GM23338 (cell line): ENCODE measurements at regions not wholly inside any gene's neighbourhood (a gene's known extent, or its start where the extent isn't known, plus 50 kb on each side); places are given as distances from the start of the nearest gene placed in this dataset.

ENCODE experiments used
- EZH2 ChIP-seq: fragments of 200-600 bp; sonication (generic); IDR thresholded peaks from one replicate; pipeline ENCODE4 v1.8.0; 2017; ENCODE audit warnings: antibody characterized with exemption, mild to moderate bottlenecking, low read depth; ENCODE audit not compliant: unreplicated experiment
- EZH2phosphoT487 ChIP-seq: fragments of 200-600 bp; sonication (generic); IDR thresholded peaks from one replicate; pipeline ENCODE4 v1.8.1; 2018; ENCODE audit warnings: antibody characterized with exemption; ENCODE audit not compliant: unreplicated experiment
- JUNB ChIP-seq: IDR thresholded peaks from one replicate; pipeline ENCODE4 v1.6.1; 2016; ENCODE audit warnings: antibody characterized with exemption; ENCODE audit not compliant: unreplicated experiment
- NANOG ChIP-seq: IDR thresholded peaks from 2 replicates; pipeline ENCODE4 v1.6.1; 2016; ENCODE audit warnings: antibody characterized with exemption, borderline replicate concordance
- POLR2AphosphoS5 ChIP-seq: IDR thresholded peaks from 2 replicates; pipeline ENCODE4 v1.6.1; 2016; ENCODE audit warnings: antibody characterized with exemption, low read depth
- ZNF331 ChIP-seq: fragments of 250-450 bp; sonication (Bioruptor Pico); IDR thresholded peaks from 2 replicates; pipeline ENCODE4 v1.5.0; 2020; ENCODE audit warnings: low read depth, mild to moderate bottlenecking, moderate library complexity
- TF ChIP-seq, protein P1 (sequence below): IDR thresholded peaks from one replicate; pipeline ENCODE4 v1.6.1; 2018; ENCODE audit warnings: antibody characterized with exemption; ENCODE audit not compliant: unreplicated experiment
- TF ChIP-seq, protein P2 (sequence below), 2 experiments: fragments of 200-600 bp in 1 of 2; sonication (generic) in 1 of 2; conservative IDR thresholded peaks; 2 replicates each; pipeline versions ENCODE4 v1.5.1 to v1.6.1; 2016 to 2017; ENCODE audit warnings: antibody characterized with exemption in 2 of 2, low read depth in 2 of 2, mild to moderate bottlenecking in 2 of 2, moderate library complexity in 1 of 2

DNA sequence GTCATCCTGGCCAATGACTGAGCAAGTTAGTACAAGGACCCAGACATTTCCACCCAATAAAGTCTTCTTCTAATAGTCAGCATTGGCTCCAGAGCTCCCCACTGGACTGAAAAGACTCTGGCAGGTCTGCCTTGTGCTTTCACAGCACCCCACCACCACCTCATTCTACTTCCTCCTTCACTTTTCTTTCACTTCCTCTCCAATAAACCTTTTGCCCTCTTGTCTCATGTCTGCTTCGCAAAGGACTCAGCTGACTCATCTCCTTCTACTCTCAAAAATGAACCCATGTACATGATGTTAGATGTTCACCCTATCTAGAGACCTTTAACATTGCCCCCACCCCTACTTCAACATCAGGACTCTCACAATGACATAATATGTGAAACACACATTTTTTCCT lies 181.0 kb upstream of the PPP2R3A start:
- TF ChIP-seq, protein P1, sequence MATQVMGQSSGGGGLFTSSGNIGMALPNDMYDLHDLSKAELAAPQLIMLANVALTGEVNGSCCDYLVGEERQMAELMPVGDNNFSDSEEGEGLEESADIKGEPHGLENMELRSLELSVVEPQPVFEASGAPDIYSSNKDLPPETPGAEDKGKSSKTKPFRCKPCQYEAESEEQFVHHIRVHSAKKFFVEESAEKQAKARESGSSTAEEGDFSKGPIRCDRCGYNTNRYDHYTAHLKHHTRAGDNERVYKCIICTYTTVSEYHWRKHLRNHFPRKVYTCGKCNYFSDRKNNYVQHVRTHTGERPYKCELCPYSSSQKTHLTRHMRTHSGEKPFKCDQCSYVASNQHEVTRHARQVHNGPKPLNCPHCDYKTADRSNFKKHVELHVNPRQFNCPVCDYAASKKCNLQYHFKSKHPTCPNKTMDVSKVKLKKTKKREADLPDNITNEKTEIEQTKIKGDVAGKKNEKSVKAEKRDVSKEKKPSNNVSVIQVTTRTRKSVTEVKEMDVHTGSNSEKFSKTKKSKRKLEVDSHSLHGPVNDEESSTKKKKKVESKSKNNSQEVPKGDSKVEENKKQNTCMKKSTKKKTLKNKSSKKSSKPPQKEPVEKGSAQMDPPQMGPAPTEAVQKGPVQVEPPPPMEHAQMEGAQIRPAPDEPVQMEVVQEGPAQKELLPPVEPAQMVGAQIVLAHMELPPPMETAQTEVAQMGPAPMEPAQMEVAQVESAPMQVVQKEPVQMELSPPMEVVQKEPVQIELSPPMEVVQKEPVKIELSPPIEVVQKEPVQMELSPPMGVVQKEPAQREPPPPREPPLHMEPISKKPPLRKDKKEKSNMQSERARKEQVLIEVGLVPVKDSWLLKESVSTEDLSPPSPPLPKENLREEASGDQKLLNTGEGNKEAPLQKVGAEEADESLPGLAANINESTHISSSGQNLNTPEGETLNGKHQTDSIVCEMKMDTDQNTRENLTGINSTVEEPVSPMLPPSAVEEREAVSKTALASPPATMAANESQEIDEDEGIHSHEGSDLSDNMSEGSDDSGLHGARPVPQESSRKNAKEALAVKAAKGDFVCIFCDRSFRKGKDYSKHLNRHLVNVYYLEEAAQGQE: no peak
- TF ChIP-seq, protein P2, sequence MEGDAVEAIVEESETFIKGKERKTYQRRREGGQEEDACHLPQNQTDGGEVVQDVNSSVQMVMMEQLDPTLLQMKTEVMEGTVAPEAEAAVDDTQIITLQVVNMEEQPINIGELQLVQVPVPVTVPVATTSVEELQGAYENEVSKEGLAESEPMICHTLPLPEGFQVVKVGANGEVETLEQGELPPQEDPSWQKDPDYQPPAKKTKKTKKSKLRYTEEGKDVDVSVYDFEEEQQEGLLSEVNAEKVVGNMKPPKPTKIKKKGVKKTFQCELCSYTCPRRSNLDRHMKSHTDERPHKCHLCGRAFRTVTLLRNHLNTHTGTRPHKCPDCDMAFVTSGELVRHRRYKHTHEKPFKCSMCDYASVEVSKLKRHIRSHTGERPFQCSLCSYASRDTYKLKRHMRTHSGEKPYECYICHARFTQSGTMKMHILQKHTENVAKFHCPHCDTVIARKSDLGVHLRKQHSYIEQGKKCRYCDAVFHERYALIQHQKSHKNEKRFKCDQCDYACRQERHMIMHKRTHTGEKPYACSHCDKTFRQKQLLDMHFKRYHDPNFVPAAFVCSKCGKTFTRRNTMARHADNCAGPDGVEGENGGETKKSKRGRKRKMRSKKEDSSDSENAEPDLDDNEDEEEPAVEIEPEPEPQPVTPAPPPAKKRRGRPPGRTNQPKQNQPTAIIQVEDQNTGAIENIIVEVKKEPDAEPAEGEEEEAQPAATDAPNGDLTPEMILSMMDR (conservative IDR thresholded peaks at IDR 0.05; ENCODE audit: low read depth in 2 of 2): no peak
- TF ChIP-seq EZH2 (no peak), POLR2AphosphoS5 (no peak), EZH2phosphoT487 (no peak), ZNF331 (no peak), NANOG (no peak), JUNB (no peak)
